Peyer's patch (tissue), 4 donors: ENCODE measurements at regions not wholly inside any gene's neighbourhood (a gene's known extent, or its start where the extent isn't known, plus 50 kb on each side); places are given as distances from the start of the nearest gene placed in this dataset.

Source experiments
- CTCF ChIP-seq, 6 experiments: fragments of 450-650 bp in 4 of 6; fragments of 200-600 bp in 2 of 6; sonication (generic) in 1 of 6; IDR thresholded peaks; one replicate each; pipeline ENCODE4 v1.5.1; 2017 to 2019; ENCODE audit warnings: antibody characterized with exemption in 6 of 6, mild to moderate bottlenecking in 3 of 6, moderate library complexity in 1 of 6
- POLR2A ChIP-seq, 2 donors: fragments of 450-650 bp; IDR thresholded peaks; one replicate each; pipeline ENCODE4 v1.5.1; 2017; ENCODE audit warnings: antibody characterized with exemption in 2 of 2, mild to moderate bottlenecking in 2 of 2, moderate library complexity in 2 of 2

GRCh38 chr7:85895835-85896234 lies 709.0 kb upstream of the SEMA3D start:
- TF ChIP-seq POLR2A (IDR thresholded peaks at IDR 0.05) = no peak
- TF ChIP-seq CTCF (IDR thresholded peaks at IDR 0.05) = no peak
